Dermis microvascular lymphatic vessel endothelial cell (primary cell): ENCODE measurements at regions not wholly inside any gene's neighbourhood (a gene's known extent, or its start where the extent isn't known, plus 50 kb on each side); places are given as distances from the start of the nearest gene placed in this dataset.
"Not testable (repeated sequence)": the region's sequence is repeated elsewhere in the genome, so short reads cannot be mapped to it uniquely, and the experiment has no call there.

ENCODE experiments used
- DNase-seq, 2 donors: peaks; one replicate each; pipeline versions ENCODE4 v3.0.0 to v3.0.0-alpha.2; 2010; ENCODE audit warnings: low read depth in 2 of 2

- DNase-seq: no peak
These were observed 137.0 kb upstream of the AFDN start for GRCh38 chr6:167689751-167690150.

GRCh38 chr6:167690167-167690922, 136.4 kb upstream of the AFDN start:
- not testable (repeated sequence) for DNase-seq

GRCh38 chr6:167690931-167691330, 135.8 kb upstream of the AFDN start:
- DNase-seq: no peak

- no peak for DNase-seq
These were observed 135.0 kb upstream of the AFDN start for GRCh38 chr6:167691533-167692312.

GRCh38 chr6:167693478-167693877, 133.2 kb upstream of the AFDN start:
- not testable (repeated sequence) for DNase-seq

- no peak for DNase-seq
These were observed 130.9 kb upstream of the AFDN start for GRCh38 chr6:167695831-167696230.

GRCh38 chr6:167696296-167696695, 130.4 kb upstream of the AFDN start:
- no peak for DNase-seq

GRCh38 chr6:167697316-167697715, 129.4 kb upstream of the AFDN start:
- no peak for DNase-seq

GRCh38 chr6:167698540-167698939, 128.2 kb upstream of the AFDN start:
- DNase-seq: no peak

GRCh38 chr6:167699141-167699931, 127.4 kb upstream of the AFDN start:
- peak; percentile 60 to 93 for DNase-seq

- no peak for DNase-seq
These were observed 126.5 kb upstream of the AFDN start for GRCh38 chr6:167700199-167700598.

- no peak for DNase-seq
These were observed 125.7 kb upstream of the AFDN start for GRCh38 chr6:167701010-167701409.

GRCh38 chr6:167702241-167702827, 124.4 kb upstream of the AFDN start:
- DNase-seq: peak in 1 of 2 donors; percentile 65

- DNase-seq: no peak
These were observed 123.4 kb upstream of the AFDN start for GRCh38 chr6:167703347-167703746.

- no peak for DNase-seq
These were observed 122.9 kb upstream of the AFDN start for GRCh38 chr6:167703781-167704180.

- DNase-seq: no peak
These were observed 122.3 kb upstream of the AFDN start for GRCh38 chr6:167704396-167704901.

- DNase-seq: no peak
These were observed 121.4 kb upstream of the AFDN start for GRCh38 chr6:167705211-167705750.

- no peak for DNase-seq
These were observed 120.2 kb upstream of the AFDN start for GRCh38 chr6:167706313-167707109.

GRCh38 chr6:167707686-167708500, 118.8 kb upstream of the AFDN start:
- no peak for DNase-seq
